ENCODE measurements at regions not wholly inside any gene's neighbourhood (a gene's known extent, or its start where the extent isn't known, plus 50 kb on each side); places are given as distances from the start of the nearest gene placed in this dataset.
"Not testable (repeated sequence)": the region's sequence is repeated elsewhere in the genome, so short reads cannot be mapped to it uniquely, and the experiment has no call there.

DNA sequence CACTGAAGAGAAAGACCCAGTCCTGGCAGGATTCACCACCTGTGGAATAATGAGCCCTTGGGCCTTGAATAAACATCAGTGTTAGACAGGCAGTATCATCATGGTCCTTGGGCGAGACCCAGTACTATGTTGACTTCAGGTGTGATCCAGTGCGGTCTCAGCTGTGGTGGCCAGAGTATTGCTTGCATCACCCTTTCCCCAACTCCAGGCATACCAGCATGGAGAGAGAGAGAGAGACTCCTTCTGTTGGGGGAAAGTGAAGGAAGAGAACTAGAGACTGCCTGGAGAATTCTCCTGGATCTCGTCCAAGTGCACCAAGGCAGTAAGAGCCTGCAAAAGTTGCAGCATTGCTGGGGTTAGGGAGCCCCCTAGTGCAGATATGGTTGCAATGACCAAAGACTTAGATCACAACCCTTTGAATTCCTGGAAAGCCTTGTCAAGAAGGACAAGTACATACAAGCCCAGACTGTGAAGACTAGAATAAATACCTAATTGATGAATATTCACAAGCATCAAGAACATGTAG, 61.1 kb upstream of the VAMP7 start:
- no peak for TF ChIP-seq POLR2A (IDR thresholded peaks at IDR 0.05; ENCODE audit: low read depth, low read length)
- DNase-seq (ENCODE audit: insufficient read length, low spot score), result peak; percentile 35
- FAIRE-seq, result peak; percentile 87

DNA sequence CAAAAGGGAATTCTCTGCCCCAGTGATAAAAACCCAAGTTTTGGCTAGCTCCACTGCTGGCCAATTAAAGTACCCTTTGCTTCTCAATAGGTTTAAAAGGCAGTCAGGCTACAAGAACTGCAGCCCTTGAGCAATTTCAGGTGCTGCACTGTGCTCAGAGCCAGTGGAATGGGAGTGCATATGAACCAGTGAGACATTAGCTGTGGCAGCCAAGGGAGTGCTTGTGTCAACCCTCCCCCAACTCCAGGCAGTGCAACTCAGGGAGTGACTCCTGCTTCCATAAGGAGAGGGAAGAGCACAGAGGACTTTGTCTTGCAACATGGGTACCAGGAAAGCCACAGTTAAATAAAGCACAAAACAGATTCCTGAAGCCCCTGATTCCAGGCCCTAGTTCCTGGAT, 61.6 kb upstream of the VAMP7 start:
- no peak for FAIRE-seq
- no peak for DNase-seq (ENCODE audit: insufficient read length, low spot score)
- no peak for TF ChIP-seq POLR2A (IDR thresholded peaks at IDR 0.05; ENCODE audit: low read depth, low read length)

DNA sequence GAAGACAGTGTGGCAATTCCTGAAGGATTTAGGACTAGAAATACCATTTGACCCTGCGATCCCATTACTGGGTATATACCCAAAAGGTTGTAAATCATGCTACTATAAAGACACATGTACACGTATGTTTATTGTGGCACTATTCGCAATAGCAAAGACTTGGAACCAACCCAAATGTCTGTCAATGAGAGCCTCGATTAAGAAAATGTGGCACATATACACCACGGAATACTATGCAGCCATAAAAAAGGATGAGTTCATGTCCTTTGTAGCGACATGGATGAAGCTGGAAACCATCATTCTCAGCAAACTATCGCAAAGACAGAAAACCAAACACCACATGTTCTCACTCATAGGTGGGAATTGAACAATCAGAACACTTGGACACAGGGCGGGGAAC, 66.8 kb upstream of the VAMP7 start:
- DNase-seq (ENCODE audit: insufficient read length, low spot score); FAIRE-seq: not testable (repeated sequence)

DNA sequence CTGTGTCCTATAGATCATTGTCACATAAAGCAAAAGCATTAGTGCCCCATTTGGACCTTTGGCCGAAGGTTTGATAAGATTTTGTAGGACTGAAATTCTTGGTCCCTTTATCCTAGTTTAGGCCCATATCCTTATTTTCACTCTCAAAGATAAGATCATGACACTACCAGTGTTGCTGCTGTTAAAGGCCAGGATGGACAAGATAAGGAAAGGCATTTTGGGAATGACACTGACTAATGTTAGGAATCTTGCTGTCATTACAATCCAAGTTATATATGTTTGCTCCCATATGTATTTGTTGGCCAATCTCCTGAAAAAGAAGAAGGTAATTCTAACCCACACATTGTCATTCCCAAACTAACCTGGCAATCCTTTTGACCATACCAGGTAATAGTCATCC, 101.3 kb upstream of the VAMP7 start:
- DNase-seq (ENCODE audit: insufficient read length, low spot score) (no peak), FAIRE-seq (no peak)

DNA sequence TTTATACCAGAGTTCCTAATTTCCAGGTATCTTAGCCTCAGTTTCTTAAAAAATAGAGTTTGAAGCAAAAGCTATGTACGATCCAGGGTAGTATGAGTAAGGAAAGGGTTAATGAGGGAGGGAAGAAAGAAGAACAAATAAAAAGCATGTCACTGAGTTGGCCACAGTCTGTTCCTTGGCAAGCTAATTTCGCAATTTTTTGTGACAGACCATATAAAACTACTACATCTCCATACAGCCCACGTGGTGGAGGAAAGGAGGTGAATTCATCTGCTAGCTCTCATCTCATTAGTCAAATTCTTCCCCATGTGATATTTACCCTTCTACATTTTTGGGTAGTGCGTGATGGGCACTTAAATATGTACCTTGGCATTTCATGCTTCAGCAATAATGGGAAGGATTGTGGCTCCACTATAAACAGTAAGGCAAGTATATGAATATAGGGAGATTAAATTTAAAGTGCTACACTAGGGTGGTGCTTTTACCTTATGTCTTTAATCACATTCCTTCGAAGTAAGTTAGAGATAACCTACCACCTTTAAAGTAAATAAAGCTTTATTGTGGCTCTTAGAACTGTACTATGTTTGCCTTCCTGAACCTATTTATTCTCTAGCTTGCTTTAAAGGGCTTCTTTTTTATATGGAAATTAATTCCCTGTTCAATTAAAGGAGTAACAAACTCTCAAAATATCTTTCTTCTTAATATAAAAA, 102.1 kb upstream of the VAMP7 start:
- no peak for FAIRE-seq
- DNase-seq (ENCODE audit: insufficient read length, low spot score), result no peak
- no peak for TF ChIP-seq POLR2A (IDR thresholded peaks at IDR 0.05; ENCODE audit: low read depth, low read length)

More for the DNA sequence above, 101.3 kb upstream of the VAMP7 start:
- no peak for TF ChIP-seq POLR2A (IDR thresholded peaks at IDR 0.05; ENCODE audit: low read depth, low read length)

DNA sequence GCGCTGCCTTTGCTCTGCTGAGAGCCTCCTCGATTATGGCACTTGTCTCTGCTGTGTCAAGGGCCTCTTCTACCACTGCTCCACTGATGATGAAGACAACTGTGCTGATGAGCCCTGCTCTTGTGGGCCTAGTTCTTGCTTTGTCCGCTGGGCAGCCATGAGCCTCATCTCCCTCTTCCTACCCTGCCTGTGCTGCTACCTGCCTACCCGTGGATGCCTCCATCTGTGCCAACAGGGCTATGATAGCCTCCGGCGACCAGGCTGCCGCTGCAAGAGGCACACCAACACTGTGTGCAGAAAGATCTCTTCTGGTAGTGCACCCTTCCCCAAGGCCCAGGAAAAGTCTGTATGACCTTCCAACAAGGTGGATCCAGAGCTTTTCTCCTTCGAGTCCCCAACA, 106.8 kb upstream of the VAMP7 start:
- FAIRE-seq, result no peak

DNA sequence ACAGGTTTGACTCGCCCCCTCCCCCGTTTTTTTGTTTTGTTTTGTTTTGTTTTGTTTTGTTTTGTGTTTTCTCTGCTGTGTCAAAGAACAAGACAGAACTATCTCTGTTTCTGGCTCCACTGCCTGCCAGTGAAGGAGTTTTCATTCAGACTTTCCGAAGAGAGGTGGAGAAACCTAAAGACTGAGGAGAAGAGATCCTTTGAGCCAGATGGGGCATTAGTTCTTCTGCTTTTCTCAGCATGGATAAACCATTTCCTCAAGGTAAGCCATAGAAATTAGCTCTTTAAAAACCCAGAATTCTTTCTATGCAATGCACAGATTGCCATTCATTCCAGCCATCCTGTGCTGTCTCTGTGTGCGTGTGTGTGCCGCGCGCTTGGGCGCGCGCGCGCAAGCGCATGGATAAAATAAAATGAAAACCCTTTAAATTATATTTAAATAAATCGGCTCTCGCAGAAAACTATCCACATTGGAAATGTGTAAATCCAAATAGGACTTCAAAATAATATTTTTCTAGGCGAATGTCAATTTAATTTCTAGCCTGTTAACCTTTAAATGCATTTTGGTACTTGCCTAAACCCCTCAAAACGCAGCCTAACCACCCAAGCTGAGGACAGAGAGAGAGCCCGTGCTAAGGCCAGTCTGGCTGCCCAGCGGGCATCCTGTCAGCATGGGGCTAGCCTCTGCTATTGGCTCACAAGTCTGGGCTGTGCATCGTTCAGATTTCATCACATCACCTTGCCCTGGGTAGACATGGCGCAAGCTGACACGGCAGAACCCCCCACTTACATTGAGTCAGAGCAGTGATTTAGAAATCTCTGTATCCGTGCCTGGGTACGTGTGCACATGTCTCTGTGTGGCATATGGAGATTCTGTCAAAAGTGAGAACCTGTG, 113.0 kb upstream of the VAMP7 start:
- peak; percentile 87 for FAIRE-seq
- no peak for TF ChIP-seq POLR2A (IDR thresholded peaks at IDR 0.05; ENCODE audit: low read depth, low read length)

More for the DNA sequence above, 106.8 kb upstream of the VAMP7 start:
- no peak for TF ChIP-seq POLR2A (IDR thresholded peaks at IDR 0.05; ENCODE audit: low read depth, low read length)
- DNase-seq (ENCODE audit: insufficient read length, low spot score), result no peak

DNA sequence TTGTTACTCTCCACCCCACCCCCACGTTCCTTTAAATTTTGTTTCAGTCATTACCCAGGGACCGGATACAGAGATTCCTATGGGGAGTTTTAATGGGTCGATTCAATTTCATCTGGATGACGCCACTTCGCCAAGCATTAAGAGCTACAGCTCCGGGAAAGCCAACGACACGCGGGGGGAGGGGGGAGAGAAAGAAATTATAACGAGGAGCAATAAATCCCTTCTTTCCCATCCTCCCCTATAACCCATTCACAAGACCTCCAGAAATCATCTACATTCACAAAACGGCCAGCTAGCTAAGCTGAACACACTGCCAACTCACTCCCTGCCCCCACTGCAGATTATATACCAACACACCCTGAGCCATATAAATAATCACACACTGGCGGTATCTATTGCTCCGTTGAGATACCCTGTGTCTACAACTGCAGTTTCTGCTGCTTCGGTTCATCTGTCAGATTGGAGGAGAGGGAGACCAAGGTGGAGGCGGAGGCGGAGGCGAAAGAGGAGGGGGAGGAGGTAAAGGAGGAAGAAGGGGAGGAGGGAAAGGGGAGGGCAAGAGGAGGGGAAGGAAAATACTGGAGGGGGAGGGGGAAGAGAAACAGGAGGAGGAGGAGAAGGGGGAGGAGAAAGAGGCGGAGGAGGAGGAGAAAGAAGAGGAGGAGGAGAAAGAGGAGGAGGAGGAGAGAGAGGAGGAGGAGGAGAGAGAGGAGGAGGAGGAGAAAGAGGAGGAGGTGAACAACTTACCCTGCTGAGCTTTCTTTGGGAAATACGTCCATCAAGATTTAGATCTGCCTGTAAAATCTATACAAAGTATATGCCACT, 113.9 kb upstream of the VAMP7 start:
- no peak for TF ChIP-seq POLR2A (IDR thresholded peaks at IDR 0.05; ENCODE audit: low read depth, low read length)
- DNase-seq (ENCODE audit: insufficient read length, low spot score), result peak; percentile 25
- peak; percentile 81 for FAIRE-seq

More for the DNA sequence above, 113.0 kb upstream of the VAMP7 start:
- DNase-seq (ENCODE audit: insufficient read length, low spot score), result peak; percentile 31

DNA sequence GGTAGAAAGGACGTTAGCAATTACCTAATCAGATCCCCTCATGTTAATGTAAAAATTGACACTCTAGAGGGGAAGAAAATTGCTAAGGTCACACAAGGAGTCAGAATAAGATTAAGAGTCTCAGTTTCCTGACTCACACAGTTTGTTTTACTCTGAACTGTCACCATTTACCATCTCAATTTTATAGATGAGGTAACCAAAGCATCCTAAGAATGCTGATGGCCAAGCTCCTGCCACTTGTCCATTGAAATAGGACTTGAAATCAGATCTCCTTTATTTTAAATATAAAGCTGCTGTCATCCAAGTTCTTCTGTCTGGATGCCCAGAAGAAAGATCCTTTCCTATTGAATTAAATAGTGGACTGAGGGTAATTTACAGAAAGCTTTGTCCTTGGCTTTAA, 114.8 kb upstream of the VAMP7 start:
- DNase-seq (ENCODE audit: insufficient read length, low spot score) (no peak), FAIRE-seq (no peak)
- TF ChIP-seq POLR2A (IDR thresholded peaks at IDR 0.05; ENCODE audit: low read depth, low read length), result no peak

DNA sequence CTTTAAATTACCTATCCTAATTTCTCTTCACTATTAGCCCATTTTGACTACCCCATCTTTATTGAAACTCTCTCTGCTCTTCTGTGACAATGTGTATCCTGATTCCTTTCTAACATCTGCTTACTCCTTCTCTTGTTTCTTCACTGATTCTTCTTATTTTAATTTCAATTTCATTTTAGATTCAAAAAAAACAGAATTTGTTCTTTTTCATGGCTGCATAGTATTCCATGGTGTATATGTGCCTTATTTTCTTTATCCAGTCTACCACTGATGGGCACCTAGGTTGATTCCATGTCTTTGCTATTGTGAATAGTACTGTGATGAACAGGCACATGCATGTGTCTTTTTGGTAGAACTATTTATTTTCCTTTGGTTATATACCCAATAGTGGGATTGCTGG, 120.0 kb upstream of the VAMP7 start:
- no peak for FAIRE-seq
- no peak for DNase-seq (ENCODE audit: insufficient read length, low spot score)
- no peak for TF ChIP-seq POLR2A (IDR thresholded peaks at IDR 0.05; ENCODE audit: low read depth, low read length)

DNA sequence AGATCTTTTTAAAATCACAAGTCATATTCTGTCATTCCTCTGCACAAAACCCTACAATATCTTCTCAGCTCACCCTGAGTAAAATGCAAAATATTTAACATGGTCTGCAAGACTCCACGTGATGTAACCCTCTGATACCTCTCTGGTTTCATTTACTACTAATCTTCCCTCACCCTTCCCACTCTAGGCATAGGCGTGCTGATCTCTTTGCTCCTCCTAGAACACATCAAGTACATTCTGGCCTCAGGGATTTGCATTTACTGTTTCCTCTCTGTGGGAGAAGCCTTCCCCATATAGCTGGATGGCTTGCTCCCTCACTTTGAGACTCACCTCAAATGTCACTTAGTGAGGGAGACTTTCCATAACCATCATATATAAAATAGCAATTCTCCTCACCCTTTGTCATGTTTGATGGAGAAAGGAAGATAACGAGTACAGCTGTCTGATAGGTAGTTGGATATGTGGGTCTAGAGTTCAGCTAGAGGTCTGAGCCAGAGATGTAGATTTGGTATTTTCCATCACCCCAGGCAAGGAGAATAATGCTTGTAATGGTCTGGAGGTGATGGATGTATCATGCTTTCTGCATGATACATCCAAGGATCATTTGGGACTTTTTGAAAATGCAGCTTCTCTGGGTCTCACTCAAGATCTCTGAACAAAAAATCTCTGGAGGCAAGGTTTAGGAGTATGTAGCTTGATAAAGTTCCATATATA, 123.9 kb upstream of the VAMP7 start:
- FAIRE-seq (peak; percentile 38), DNase-seq (ENCODE audit: insufficient read length, low spot score) (no peak)
- no peak for TF ChIP-seq POLR2A (IDR thresholded peaks at IDR 0.05; ENCODE audit: low read depth, low read length)

DNA sequence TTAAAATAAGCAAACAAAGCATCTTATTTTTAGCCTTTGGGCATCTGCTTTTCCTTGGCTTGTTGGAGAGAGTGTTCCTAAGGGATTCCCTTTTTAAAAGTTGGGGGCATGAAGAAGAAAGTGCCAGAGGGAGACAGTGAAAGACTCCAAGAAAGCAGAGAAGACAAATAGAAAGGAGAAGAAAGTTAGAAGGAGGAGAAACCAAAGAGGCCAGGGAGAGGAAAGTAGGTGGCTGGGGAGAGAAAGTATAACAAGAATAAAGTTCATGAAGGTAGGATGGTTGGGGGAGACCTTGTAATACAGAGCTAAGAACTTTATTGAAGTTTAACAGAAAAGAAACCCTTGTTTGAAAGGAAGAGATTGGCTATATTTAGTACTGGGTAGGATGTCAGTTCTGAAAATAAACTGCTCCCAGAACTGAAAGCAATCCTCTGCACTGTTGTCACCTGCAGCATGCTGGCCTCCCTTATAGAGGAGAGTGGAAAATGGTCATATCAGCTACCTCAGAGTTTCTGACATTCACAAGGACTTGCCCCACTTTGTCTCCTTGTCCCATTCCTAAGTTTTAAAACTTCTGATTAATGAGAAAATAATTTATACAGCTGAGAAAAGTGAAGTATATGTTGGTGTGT, 125.3 kb upstream of the VAMP7 start:
- no peak for TF ChIP-seq POLR2A (IDR thresholded peaks at IDR 0.05; ENCODE audit: low read depth, low read length)
- DNase-seq (ENCODE audit: insufficient read length, low spot score) (no peak), FAIRE-seq (no peak)

DNA sequence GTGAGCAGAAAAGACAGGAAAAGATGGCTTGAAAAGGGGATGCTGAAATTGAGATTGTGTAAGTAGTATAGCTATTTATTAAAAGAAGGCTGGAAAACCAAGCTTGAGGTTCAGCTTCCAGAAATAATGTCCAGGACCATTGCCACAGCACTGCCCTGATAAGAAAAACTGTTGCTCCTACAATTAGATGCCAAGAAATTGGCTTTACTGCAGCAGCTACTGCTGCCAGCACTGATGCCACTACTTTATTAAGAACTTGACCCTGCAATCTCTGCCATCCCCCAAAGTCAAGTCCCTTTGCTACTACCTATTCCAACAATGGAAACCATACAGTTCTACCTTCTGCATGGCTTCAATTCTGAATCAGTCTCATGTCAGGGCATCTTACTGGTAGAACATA, 130.0 kb upstream of the VAMP7 start:
- TF ChIP-seq POLR2A (IDR thresholded peaks at IDR 0.05; ENCODE audit: low read depth, low read length), result no peak
- FAIRE-seq (no peak), DNase-seq (ENCODE audit: insufficient read length, low spot score) (no peak)
